Activated T-helper 1 cell treated with anti-CD3 and anti-CD28 coated beads, Interleukin-12 subunit alpha, Interleukin-12 subunit beta, Interleukin-2, Interleukin-4 antibody, amounts not matched to agents 30 ng/mL and 10 ng/mL and 1 ng/mL, durations not matched to agents 14 hours and 24 hours and 36 hours (primary cell): ENCODE measurements at regions not wholly inside any gene's neighbourhood (a gene's known extent, or its start where the extent isn't known, plus 50 kb on each side); places are given as distances from the start of the nearest gene placed in this dataset.

Experiments used
- DNase-seq: peaks from one replicate; pipeline ENCODE4 v3.0.0; 2021; ENCODE audit warnings: low spot score
- H3K27ac Mint-ChIP-seq: one replicate; pipeline ENCODE4 v1.8.0; 2021; ENCODE audit warnings: mild to moderate bottlenecking, mixed read lengths
- H3K27me3 Mint-ChIP-seq: one replicate; pipeline ENCODE4 v1.8.0; 2022; ENCODE audit warnings: mild to moderate bottlenecking, moderate library complexity, mixed read lengths; ENCODE audit not compliant: insufficient read depth
- H3K36me3 Mint-ChIP-seq: one replicate; pipeline ENCODE4 v1.8.0; 2021; ENCODE audit warnings: low read depth, mixed read lengths
- H3K4me1 Mint-ChIP-seq: one replicate; pipeline ENCODE4 v1.8.0; 2021; ENCODE audit warnings: low read depth, mixed read lengths
- H3K4me3 Mint-ChIP-seq: one replicate; pipeline ENCODE4 v1.8.0; 2021; ENCODE audit warnings: mild to moderate bottlenecking, moderate library complexity, mixed read lengths
- H3K9me3 Mint-ChIP-seq: one replicate; pipeline ENCODE4 v1.8.0; 2021; ENCODE audit warnings: mixed read lengths
- intact Hi-C: fragments of 100-400 bp; cut with micrococcal nuclease; formaldehyde crosslinking; loops from one replicate; pipeline ENCODE4 v1.15.1; 2024

DNA sequence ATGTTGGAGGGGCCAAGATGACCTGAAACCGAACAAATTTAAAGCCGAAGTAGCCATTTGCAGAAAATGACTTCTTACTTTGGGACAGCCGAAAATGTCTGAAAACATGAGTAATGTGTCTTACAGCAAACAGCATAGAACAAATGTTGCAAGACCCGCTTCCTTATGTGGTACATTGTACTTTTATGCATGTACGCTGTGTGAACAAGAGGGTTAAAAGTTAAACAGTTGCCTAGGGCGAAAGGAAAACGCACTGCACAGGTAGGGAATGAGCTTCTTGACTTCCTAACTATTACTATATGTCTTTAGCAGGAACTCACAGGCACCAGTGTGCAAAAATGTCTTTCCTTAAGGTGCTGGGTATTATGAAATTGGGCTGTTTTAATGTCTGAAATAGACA, 303.5 kb upstream of the MGMT start:
- intact Hi-C loops = no loop called here
- DNase-seq = no peak
- peaks cover 7% of the 10 kb centered on the region for H3K4me1 Mint-ChIP-seq
- H3K9me3 Mint-ChIP-seq = no peaks in the 10 kb centered on the region
- no peak overlapping the region for H3K4me3 Mint-ChIP-seq
- H3K27ac Mint-ChIP-seq = no peak overlapping the region
- peaks cover 3% of the 10 kb centered on the region for H3K27me3 Mint-ChIP-seq
- no peaks in the 10 kb centered on the region for H3K36me3 Mint-ChIP-seq

DNA sequence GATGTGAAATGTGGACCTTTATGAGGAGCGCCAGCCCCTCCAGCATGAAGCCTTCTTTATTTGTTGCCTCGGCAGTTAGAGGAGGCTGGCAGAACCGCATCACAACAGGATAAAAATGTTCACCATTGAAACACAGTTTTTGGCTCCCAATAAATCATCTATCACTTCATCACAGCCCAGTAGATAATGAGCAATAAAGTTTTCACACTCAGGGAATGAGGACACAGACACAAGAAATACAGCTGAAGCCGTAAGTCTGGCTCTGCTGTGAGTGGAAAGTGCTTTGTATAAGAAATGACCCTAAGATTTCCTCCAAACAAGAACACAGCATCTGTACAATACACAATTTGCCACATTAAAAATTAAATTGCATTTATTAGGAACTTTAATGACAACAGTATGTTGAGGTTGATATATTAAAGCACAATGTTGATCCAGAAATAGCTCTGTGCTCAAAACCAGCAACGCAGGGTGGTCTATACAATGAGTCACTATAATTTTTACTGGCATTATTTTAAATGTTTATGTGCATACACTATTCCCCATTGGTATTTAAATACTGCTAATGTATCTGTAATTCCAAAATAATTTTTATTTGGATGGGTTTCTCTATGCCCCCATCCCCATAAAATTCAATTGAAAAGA, 301.8 kb upstream of the MGMT start:
- Mint-ChIP-seq H3K4me1 (peaks cover 7% of the 10 kb centered on the region), H3K36me3 (no peaks in the 10 kb centered on the region), H3K27ac (no peak overlapping the region), H3K9me3 (no peaks in the 10 kb centered on the region), H3K27me3 (peaks cover 2% of the 10 kb centered on the region), H3K4me3 (no peak overlapping the region)
- DNase-seq = no peak
- intact Hi-C loops = no loop called here

DNA sequence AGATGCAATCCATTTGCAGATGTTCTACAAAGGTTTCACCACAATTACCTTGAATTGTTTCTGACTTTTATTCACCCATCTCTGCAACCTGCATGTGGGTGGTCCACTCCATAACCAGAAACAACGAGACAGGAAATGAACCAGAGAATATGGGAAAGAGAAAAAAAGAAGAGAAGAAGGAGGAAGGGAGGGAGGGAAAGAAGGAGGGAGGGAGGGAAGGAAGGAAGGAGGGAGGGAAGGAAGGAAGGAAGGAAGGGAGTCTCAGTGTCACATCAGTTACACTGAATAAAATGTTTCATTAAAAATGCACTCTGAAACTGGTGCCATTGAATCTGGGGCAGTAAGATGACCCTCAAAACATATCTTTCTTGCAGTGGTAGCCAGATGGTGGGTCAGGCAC, 301.3 kb upstream of the MGMT start:
- H3K4me3 Mint-ChIP-seq = no peak overlapping the region
- DNase-seq = no peak
- H3K9me3 Mint-ChIP-seq = no peaks in the 10 kb centered on the region
- intact Hi-C loops = no loop called here
- H3K27ac Mint-ChIP-seq = no peak overlapping the region
- H3K36me3 Mint-ChIP-seq = no peaks in the 10 kb centered on the region
- peaks cover 7% of the 10 kb centered on the region for H3K4me1 Mint-ChIP-seq
- H3K27me3 Mint-ChIP-seq = peaks cover 3% of the 10 kb centered on the region

DNA sequence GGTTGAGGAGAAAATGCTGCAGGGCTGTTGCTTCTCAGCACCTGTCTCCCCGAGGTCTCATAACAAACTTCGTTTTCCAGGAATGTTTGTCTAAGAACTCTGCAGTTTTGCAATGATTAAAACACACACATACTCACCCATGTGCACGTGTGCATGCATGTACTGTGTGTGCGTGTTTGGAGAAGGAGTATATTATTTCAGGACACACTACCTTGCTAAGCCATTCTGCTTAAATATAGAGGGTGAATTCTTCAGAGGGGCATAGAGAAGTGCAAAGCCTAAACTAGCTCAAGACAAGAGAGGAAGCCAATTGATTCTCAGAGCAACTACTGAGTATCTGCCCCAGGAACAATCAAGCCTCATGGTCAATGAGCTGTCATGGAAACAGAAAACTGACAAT, 298.4 kb upstream of the MGMT start:
- H3K36me3 Mint-ChIP-seq = no peaks in the 10 kb centered on the region
- no peak overlapping the region for H3K27ac Mint-ChIP-seq
- H3K4me3 Mint-ChIP-seq = no peak overlapping the region
- DNase-seq = no peak
- H3K4me1 Mint-ChIP-seq = no peaks in the 10 kb centered on the region
- H3K27me3 Mint-ChIP-seq = peaks cover 6% of the 10 kb centered on the region
- H3K9me3 Mint-ChIP-seq = no peaks in the 10 kb centered on the region
- intact Hi-C loops = no loop called here

DNA sequence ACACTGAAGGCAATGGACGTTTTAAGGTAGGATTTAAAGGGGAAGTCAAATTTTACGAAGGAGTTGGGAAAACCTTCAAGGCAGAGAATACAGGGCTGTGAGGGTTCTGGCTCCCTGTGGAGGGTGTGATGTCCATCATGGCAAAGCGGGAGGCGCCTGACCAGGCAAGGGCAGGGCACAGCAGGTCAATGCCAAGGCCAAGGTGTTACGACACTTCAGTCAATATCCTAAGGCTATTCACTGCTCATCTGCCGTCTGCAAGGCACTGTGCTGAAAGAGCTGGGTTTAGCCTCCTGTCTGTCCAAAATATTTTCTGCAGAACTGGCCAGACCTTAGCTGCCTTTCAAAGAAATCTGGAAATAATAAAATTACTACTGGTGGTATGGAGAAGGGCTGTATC, 297.9 kb upstream of the MGMT start:
- no peaks in the 10 kb centered on the region for H3K4me1 Mint-ChIP-seq
- H3K36me3 Mint-ChIP-seq = no peaks in the 10 kb centered on the region
- H3K27ac Mint-ChIP-seq = no peak overlapping the region
- intact Hi-C loops = no loop called here
- H3K9me3 Mint-ChIP-seq = no peaks in the 10 kb centered on the region
- H3K4me3 Mint-ChIP-seq = no peak overlapping the region
- H3K27me3 Mint-ChIP-seq = peaks cover 6% of the 10 kb centered on the region
- no peak for DNase-seq

DNA sequence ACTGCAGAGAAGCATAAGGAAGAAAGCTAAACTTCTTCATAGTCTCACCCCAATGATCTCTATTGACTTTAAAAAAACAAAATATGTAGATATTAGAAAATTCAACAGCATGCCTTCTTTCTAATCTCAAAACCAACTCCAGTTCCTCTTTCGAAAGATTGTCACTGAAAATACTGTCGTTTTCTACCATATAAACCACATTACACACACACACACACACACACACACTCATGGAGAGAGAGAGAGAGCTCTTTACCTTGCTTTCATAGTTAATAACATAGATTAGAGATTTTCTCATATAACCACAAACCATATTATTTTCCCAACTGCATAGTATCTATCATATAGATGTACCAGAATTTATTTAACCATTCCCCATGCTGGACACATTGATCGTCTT, 296.2 kb upstream of the MGMT start:
- H3K36me3 Mint-ChIP-seq = no peaks in the 10 kb centered on the region
- H3K4me3 Mint-ChIP-seq = no peak overlapping the region
- H3K27me3 Mint-ChIP-seq = peaks cover 6% of the 10 kb centered on the region
- intact Hi-C loops = no loop called here
- no peaks in the 10 kb centered on the region for H3K9me3 Mint-ChIP-seq
- H3K27ac Mint-ChIP-seq = no peak overlapping the region
- H3K4me1 Mint-ChIP-seq = no peaks in the 10 kb centered on the region
- DNase-seq = no peak

DNA sequence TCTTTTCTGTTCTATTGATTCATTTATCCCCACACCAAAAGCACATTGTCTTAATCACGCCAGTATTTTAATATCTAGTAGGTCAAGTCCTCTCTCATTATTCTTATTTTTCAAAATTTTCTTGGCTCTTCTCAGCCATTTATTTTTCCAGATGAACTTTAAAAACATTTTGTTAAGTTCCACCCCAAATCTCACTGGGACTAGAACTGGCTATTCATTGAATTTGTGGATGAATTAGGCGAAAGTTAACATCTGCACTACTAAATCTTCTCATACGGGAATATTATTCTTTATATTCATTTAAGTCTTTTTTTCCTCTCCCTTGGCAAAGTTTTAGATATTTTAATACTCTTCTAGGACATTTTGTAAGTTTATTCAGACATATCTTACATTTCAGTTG, 295.2 kb upstream of the MGMT start:
- Mint-ChIP-seq H3K4me1 (no peaks in the 10 kb centered on the region), H3K9me3 (no peaks in the 10 kb centered on the region), H3K4me3 (no peak overlapping the region), H3K27me3 (peaks cover 6% of the 10 kb centered on the region), H3K36me3 (no peaks in the 10 kb centered on the region), H3K27ac (no peak overlapping the region)
- intact Hi-C loops = no loop called here
- DNase-seq = no peak

DNA sequence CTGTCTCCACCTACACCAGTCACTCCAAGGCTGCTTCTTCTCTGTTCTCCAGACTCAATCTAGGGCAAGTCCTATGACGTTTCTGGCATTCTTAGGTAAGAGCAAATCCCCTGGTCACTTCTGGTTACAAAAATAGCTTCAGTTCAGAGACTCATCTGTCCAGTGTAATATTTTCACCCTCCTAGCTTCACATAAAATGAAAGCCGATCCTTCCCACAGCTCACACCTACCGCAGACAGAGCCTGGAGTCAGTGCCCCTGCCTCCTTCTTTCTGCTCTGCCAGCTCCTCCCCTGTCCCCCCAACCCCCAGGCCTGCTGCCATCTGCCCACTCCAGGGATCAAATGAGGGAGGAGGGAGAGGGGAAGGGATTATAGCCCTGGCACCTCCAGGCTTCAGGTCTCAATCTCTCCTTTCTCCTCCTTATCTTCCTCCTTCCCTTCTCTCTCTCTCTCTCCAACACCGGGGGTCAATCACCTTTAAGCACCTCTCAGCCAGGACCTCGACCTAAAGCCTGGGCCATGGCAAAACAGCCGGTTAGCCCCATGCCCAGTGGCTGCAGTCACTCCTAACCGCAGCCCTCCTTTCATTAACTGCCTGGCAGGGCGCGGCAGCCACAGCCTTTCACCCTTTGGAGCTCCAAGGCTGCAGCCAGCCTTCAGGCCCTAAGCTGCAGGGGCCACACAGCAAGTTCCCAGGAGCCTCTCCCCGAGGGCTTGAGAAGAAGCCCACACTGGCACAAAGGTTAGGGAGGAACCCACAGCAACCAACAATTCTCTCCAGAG, 292.6 kb upstream of the MGMT start:
- peaks cover 4% of the 10 kb centered on the region for H3K27me3 Mint-ChIP-seq
- no peak overlapping the region for H3K4me3 Mint-ChIP-seq
- no peaks in the 10 kb centered on the region for H3K36me3 Mint-ChIP-seq
- H3K4me1 Mint-ChIP-seq = no peaks in the 10 kb centered on the region
- intact Hi-C loops = no loop called here
- no peak overlapping the region for H3K27ac Mint-ChIP-seq
- DNase-seq = no peak
- no peaks in the 10 kb centered on the region for H3K9me3 Mint-ChIP-seq

DNA sequence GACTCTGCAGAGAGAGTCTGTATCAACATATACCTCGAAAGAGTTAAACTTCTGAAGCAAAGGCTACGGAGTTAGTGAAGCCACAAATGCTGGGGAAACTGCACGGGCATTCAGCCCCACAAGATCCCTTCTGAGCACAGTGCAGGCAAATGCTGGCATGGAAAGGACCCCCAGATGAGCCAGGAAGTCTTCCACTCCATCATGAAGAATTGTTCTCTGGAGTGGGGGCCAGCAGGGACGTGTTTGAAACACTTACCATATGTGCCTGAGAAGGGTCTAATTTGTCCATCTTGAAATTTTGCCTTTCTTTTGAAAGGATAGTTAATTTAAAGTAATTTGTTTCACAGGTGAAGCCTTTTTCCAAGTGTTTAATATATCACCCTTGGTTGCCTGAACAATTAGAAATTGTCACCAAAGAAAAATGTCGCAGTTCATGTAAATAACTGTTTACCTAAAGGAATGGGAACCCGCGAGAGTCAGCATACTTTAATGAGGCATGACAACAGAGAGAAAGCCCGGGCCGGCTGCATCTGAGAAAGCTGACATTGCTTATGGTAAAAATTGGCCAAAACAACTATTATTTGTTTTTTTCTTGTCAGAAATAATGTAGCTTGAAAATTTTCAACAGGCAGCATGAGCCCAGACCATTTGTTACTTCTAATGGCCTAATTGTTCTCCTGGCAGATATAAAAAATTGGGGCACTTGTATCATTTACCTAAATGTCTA, 287.6 kb upstream of the MGMT start:
- Mint-ChIP-seq H3K27ac (no peak overlapping the region), H3K4me3 (no peak overlapping the region), H3K27me3 (no peaks in the 10 kb centered on the region), H3K4me1 (no peaks in the 10 kb centered on the region), H3K9me3 (no peaks in the 10 kb centered on the region), H3K36me3 (no peaks in the 10 kb centered on the region)
- intact Hi-C loops = no loop called here
- no peak for DNase-seq

DNA sequence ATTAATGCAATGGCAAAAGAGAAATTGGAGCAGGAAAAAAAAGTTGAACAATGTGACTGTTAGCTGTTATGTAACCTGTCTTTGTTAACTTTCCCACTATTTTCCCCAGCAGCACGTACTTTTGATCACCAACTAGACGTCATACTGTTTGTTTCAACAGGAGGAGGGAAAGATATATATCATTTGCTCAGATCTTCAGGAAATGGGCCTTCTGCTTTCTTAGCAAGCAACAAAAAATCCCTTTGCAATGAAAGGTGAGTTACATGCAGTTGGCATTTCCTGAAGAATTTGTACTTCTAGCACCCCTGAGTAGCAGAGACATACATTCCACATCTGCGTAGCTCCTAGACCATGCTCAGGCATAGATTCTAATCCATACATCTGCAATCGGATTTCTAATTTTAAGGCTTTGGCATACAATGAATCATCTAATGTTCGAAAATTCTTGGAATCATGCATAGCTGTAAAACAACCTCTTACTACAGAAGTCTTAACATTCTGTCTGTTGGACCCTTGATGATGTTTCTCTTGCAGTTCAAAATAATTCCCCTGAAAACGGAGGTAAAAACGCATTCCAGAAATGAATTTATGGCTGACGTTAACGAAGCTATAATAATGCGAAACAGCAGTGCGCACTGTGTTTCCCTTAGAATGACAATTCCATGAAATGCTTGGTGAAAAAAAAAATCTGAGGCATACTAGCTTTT, 286.9 kb upstream of the MGMT start:
- DNase-seq = no peak
- Mint-ChIP-seq H3K27ac (no peak overlapping the region), H3K27me3 (no peaks in the 10 kb centered on the region), H3K9me3 (no peaks in the 10 kb centered on the region), H3K4me1 (no peaks in the 10 kb centered on the region), H3K36me3 (no peaks in the 10 kb centered on the region), H3K4me3 (no peak overlapping the region)
- intact Hi-C loops = no loop called here

DNA sequence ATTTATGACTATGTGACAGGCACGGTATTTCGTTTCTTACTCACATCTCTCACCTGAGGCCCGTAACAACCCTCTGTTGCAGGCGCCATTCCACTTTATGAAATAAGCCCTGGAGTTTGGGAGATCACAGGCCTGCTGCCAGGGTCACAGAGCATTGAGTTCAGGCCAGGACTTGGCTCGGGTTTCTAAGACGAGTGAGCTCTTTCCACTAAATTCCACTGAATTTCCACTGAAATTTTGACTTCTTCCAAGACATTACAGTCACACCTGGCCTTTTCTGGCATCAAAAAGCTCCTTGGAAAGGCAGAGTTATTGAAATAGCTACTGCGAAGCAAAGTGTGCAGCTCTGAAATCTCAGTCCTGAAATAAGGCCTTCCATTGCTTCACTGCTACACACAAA, 282.8 kb upstream of the MGMT start:
- intact Hi-C loops = no loop called here
- H3K27me3 Mint-ChIP-seq = peaks cover 6% of the 10 kb centered on the region
- no peaks in the 10 kb centered on the region for H3K4me1 Mint-ChIP-seq
- peaks cover 9% of the 10 kb centered on the region for H3K9me3 Mint-ChIP-seq
- H3K4me3 Mint-ChIP-seq = no peak overlapping the region
- no peaks in the 10 kb centered on the region for H3K36me3 Mint-ChIP-seq
- no peak for DNase-seq
- H3K27ac Mint-ChIP-seq = no peak overlapping the region

DNA sequence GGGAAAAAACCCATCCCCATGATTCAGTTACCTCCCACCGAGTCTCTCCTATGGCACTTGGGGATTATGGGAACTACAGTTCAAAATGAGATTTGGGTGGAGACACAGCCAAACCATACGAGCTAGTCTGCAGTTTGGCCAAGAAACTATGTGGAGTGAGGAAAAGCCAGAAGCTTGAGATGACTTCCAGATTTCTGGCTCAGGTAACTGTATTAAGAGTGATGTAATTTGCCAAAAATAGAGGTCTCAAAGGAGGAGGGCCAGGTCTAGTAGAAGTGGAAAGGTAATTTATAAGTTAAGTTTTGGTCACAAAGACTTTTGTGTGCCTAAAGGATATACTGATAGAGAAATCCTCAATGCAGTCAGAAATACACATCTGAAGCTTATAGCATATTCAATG, 279.7 kb upstream of the MGMT start:
- H3K36me3 Mint-ChIP-seq = no peaks in the 10 kb centered on the region
- intact Hi-C loops = no loop called here
- peaks cover 8% of the 10 kb centered on the region for H3K27me3 Mint-ChIP-seq

DNA sequence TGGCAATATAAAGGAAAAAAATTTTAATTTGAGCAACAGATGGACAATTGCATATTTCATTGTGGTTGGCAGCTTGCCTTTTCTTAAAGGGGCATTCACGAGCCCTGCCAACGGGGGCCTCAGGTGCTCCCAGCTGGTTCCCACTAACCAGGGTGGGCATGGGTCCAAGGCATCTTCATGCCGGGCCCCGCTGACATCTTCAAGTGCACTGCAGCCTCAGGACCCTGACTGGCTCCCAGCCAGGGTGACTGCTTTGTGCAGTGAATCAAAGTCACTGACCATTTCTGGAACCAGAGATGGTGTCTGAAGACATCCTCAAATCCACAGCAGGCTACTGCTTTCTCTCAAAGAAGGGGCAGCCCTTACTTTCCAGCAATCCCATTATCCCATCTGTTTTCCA, 275.2 kb upstream of the MGMT start:
- no peaks in the 10 kb centered on the region for H3K4me1 Mint-ChIP-seq
- H3K4me3 Mint-ChIP-seq = no peak overlapping the region
- H3K36me3 Mint-ChIP-seq = no peaks in the 10 kb centered on the region
- no peak for DNase-seq
- peaks cover 11% of the 10 kb centered on the region for H3K27me3 Mint-ChIP-seq
- H3K9me3 Mint-ChIP-seq = peaks cover 3% of the 10 kb centered on the region
- no peak overlapping the region for H3K27ac Mint-ChIP-seq
- intact Hi-C loops = no loop called here

More for the DNA sequence above, 279.7 kb upstream of the MGMT start:
- no peak overlapping the region for H3K27ac Mint-ChIP-seq
- DNase-seq = no peak
- H3K9me3 Mint-ChIP-seq = peaks cover 9% of the 10 kb centered on the region
- H3K4me3 Mint-ChIP-seq = no peak overlapping the region
- no peaks in the 10 kb centered on the region for H3K4me1 Mint-ChIP-seq
